ENCODE measurements at regions not wholly inside any gene's neighbourhood (a gene's known extent, or its start where the extent isn't known, plus 50 kb on each side); places are given as distances from the start of the nearest gene placed in this dataset.

DNA sequence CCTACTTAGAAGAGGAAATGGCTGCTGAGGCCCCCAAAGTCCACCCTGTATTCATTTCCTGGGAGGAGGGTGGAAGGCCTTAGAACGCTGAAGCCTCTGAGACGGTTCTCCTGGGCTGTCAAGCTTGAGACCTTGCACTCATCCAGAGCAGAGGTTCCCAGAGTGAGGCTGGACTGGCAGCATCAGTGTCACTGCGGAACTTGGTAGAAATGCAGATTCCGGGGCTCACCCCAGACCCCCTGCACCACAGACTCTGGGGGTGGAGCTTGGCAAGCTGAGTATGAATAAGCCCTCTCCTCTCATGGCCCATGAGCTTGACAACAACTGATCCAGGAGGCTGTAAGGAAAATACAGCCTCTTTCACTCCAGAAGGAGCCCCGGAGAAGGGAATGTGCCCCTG lies 218.3 kb downstream of the IRF8 start:
- ChIA-PET CTCF (interaction anchor here (0.7 kb wide), 1 partner anchor 956 kb away, joined by 4 read pairs; no protein-coding TSS in a partner anchor), POLR2A (ENCODE audit: low non-redundant PET) (no interaction called here)
- TF ChIP-seq, protein P1, sequence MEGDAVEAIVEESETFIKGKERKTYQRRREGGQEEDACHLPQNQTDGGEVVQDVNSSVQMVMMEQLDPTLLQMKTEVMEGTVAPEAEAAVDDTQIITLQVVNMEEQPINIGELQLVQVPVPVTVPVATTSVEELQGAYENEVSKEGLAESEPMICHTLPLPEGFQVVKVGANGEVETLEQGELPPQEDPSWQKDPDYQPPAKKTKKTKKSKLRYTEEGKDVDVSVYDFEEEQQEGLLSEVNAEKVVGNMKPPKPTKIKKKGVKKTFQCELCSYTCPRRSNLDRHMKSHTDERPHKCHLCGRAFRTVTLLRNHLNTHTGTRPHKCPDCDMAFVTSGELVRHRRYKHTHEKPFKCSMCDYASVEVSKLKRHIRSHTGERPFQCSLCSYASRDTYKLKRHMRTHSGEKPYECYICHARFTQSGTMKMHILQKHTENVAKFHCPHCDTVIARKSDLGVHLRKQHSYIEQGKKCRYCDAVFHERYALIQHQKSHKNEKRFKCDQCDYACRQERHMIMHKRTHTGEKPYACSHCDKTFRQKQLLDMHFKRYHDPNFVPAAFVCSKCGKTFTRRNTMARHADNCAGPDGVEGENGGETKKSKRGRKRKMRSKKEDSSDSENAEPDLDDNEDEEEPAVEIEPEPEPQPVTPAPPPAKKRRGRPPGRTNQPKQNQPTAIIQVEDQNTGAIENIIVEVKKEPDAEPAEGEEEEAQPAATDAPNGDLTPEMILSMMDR (conservative IDR thresholded peaks at IDR 0.05; ENCODE audit: low read depth): no peak
- H3K27ac ChIP-seq: no peak overlapping the region
- DNase-seq (ENCODE audit: low spot score): no peak

DNA sequence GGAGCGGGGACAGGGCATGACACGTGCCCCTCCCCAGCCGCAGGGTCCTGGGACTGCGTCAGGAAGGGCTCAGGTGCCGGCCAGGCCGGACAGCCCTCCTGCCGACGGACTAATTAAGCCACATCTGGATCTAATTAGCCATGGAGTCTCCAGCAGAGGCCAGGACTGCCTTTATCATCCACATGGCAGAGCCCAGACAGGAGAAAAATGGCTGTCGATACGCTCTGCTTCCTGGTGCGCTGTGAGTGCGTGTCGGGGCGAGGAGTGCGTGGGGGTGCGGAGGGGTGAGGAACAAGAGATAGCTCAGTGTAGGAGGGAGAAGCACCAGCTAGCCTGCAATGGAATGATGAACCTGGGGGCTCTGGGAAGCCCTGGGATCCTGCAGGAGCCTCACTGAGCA lies 218.8 kb downstream of the IRF8 start:
- no peak overlapping the region for H3K27ac ChIP-seq
- ChIA-PET POLR2A (ENCODE audit: low non-redundant PET) (no interaction called here), CTCF (interaction anchor here (0.7 kb wide), 1 partner anchor 957 kb away, joined by 4 read pairs; no protein-coding TSS in a partner anchor)
- TF ChIP-seq, protein P1 (conservative IDR thresholded peaks at IDR 0.05; ENCODE audit: low read depth): no peak
- DNase-seq (ENCODE audit: low spot score): no peak

DNA sequence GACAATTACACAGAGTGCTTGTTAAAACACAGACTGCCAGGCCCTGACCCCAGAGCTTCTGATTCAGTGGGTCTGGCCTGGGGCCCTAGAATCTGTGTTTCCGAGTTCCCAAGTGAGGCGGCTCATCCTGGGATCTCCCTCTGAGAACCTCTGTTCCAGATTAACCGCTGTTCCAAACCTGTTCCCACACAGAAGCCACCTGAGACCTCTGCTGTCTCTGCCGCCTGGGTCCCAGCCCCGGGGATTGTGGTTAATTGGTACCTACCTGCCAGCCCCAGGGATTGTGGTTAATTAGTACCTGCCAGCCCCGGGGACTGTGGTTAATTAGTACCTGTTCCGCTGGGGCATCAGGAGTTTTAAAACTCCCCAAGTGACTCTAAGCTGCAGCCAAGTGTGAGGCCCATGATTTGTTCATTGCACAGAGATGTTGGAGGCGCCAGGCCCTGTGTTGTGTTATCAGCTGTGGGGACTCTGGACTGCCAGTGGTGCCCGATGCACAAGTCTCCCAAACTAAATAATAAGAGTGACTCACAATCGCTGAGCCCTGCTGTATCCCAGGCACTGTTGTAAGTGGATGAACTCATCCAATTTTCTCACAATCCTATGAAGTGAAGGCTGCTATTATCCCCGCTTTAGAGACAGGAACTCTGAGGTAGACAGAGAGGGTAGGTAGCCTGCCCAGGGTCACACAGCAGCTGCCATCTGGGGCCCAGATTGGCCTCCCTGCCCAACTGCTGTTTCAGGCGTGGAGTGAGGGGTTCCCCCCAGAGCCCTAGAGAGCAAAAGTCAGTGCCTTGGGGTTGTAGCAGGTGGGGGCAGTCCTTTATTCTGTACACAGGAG lies 219.7 kb downstream of the IRF8 start:
- TF ChIP-seq, protein P1 (conservative IDR thresholded peaks at IDR 0.05; ENCODE audit: low read depth): no peak
- POLR2A ChIA-PET (ENCODE audit: low non-redundant PET): no interaction called here
- CTCF ChIA-PET: interaction anchor here (0.9 kb wide), 1 partner anchor 402 kb away, joined by 5 read pairs; no protein-coding TSS in a partner anchor
- DNase-seq (ENCODE audit: low spot score): no peak
- H3K27ac ChIP-seq: no peak overlapping the region

DNA sequence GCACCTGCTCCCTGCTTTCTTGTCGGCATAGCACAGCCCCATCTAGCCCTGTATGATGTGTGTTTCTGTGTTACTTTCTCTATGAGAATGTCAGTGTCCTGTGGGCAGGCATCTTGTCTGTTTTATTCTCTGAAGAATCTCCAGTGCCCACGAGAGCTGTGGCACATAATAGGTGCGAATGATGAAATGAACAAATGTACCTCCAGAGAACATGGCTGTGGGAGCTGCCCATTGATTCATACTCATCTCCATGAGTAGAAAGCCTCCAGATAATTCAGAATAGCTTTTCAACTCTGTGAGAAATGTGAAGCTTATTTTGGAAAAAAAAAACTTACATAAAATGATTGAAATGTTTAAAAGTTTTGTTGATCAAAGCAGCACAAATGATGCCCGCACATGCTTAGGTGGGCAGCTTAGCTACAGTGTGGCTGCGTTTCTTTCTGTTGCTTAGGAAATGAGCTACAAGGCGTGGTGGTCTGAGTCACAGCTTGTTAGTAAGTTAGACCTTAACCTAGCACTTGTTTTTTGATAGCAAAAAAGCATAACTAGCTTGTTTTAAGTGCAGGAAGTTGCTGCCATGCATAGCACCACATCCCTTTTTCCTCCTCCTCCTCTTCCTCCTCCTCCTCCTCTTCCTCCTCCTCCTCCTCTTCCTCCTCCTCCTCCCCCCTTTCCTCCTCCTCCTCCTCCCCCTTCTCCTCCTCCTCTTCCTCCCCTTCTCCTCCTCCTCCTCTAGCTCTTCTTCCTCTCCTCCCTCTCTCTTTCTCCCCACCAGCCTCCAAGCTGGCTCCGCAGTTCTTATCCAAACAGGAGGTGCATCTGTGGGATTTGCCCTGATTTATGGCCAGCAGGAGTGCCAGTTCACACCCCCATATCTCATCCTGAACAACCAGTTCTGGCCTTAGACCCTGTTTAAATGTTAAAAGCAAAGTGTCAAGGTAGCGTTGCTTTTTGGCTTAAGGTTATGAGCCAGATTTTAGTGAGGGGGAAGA lies 221.5 kb downstream of the IRF8 start:
- no peak for DNase-seq (ENCODE audit: low spot score)
- no peak overlapping the region for H3K27ac ChIP-seq
- CTCF ChIA-PET: interaction anchor here (0.6 kb wide), 2 partner anchors 217 to 1132 kb away, joined by 3 read pairs; no protein-coding TSS in a partner anchor
- POLR2A ChIA-PET (ENCODE audit: low non-redundant PET): no interaction called here
- TF ChIP-seq, protein P1 (conservative IDR thresholded peaks at IDR 0.05; ENCODE audit: low read depth): no peak

DNA sequence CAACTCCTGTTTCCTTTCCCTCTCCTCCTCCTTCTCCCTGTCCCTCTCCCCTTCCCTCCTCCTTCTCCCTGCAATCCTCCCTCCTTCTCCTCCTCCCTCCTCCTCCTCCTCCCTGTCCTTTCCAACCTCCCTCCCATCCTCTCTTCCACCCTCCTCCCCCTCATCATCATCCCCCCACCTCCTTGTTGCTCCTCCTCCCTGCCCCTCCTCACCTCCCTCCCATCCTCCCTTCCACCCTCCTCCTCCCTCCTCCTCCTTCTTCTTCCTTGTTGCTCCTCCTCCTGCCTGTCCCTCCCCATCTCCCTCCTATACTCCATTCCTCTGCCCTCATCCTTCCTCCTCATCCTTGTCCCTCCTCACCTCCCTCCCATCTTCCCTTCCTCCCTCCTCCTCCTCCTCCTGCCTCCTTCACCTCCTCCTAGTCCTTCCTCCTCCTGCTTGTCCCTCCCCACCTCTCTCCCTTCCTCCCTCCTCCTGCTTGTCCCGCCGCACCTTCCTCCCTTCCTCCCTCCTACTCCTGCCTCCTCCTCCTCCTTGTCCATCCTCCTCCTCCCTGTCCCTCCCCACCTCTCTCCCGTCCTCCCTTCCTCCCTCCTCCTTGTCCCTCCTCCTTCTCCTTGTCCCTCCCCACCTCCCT lies 222.5 kb downstream of the IRF8 start:
- no peak for DNase-seq (ENCODE audit: low spot score)

More for the DNA sequence above, 222.5 kb downstream of the IRF8 start:
- ChIA-PET POLR2A (ENCODE audit: low non-redundant PET) (no interaction called here), CTCF (no interaction called here)
- TF ChIP-seq, protein P1 (conservative IDR thresholded peaks at IDR 0.05; ENCODE audit: low read depth): no peak
- H3K27ac ChIP-seq: no peak overlapping the region
